ENCODE measurements at regions not wholly inside any gene's neighbourhood (a gene's known extent, or its start where the extent isn't known, plus 50 kb on each side); places are given as distances from the start of the nearest gene placed in this dataset.

- DNase-seq (ENCODE audit: extremely low read depth in 1 of 2, low read depth in 1 of 2), result no peak
Measured at GRCh38 chr21:41037936-41038335, 130.0 kb upstream of the BACE2 start.

GRCh38 chr21:41043014-41043413 is 124.9 kb upstream of the BACE2 start:
- DNase-seq (ENCODE audit: extremely low read depth in 1 of 2, low read depth in 1 of 2), result no peak

DNA sequence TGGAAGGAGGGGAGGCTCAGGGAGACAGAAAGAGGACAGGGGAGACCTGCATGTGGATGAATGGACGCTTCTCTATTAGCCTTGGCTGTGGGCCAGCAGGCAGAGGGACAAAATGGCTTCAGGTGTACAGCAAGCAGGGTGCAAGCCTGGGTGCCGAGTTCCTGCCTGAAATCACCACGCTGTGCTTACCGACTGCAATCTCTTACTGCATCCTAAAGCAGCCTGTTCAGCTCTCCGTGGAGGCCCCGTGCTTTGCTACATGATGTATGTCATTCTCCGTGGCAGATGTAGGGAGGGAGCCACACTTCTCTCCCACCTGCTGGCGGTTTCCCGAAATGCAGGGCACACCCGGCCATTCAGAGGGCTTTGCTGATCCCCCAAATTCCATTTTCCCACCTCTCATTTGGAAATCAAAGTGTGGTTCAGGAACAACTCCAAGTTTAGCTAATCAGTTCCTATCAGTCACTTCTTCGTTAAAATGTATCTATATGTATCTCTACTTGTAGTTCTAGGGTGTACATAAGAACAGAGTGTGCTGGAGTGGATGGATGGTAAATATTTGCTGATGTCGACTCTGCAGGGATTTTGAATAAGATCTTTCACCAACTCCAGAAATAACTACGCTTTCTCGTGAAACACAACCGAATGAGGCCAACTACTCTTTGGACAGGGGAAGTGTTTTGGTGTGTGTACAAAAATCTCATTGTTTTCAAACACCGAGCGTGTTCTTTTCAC is 122.3 kb upstream of the BACE2 start:
- no peak for DNase-seq (ENCODE audit: extremely low read depth in 1 of 2, low read depth in 1 of 2)

GRCh38 chr21:41048145-41048544 is 119.8 kb upstream of the BACE2 start:
- no peak for DNase-seq (ENCODE audit: extremely low read depth in 1 of 2, low read depth in 1 of 2)

DNA sequence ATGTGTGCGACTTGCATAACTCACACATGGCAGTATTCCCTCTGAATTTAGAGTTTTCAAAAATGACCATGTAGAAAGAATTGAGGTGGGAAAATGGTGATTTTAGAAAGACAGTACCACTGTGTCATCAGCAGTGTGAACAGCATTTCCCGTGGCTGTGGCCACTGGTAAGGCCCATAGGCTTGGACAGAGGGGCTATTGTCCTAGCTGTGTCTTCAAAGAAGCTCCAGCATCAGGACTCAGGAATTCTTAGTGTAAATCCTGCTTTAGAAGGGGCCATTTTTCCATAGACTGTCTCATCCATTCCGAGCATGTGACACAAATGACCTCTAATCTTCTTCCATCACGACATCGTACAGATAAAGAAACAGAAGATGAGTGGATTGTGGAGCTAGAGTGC is 119.3 kb upstream of the BACE2 start:
- no peak for DNase-seq (ENCODE audit: extremely low read depth in 1 of 2, low read depth in 1 of 2)

- DNase-seq (ENCODE audit: extremely low read depth in 1 of 2, low read depth in 1 of 2), result no peak
Measured at GRCh38 chr21:41052820-41053555, 115.0 kb upstream of the BACE2 start.

- no peak for DNase-seq (ENCODE audit: extremely low read depth in 1 of 2, low read depth in 1 of 2)
Measured at GRCh38 chr21:41054018-41054578, 113.9 kb upstream of the BACE2 start.

DNA sequence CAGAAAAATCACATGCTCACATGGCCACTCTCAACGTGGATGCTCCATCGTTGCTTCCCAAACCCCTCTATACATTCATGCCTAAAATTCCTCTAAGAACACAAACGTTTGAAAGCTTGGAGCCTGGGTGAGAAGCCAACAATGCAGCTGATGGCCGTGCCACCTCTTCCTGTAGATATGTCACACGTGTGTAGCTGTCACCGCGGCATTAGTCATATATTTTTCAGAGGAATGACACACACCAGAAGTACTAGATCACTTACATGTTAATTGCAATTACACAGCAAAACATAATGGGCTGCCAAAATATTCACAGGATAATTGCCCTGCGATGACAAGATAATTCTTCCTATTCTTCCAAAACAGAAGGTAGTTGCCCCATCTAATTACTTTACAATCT is 112.7 kb upstream of the BACE2 start:
- no peak for DNase-seq (ENCODE audit: extremely low read depth in 1 of 2, low read depth in 1 of 2)

- no peak for DNase-seq (ENCODE audit: extremely low read depth in 1 of 2, low read depth in 1 of 2)
Measured at GRCh38 chr21:41059871-41060270, 108.1 kb upstream of the BACE2 start.

DNA sequence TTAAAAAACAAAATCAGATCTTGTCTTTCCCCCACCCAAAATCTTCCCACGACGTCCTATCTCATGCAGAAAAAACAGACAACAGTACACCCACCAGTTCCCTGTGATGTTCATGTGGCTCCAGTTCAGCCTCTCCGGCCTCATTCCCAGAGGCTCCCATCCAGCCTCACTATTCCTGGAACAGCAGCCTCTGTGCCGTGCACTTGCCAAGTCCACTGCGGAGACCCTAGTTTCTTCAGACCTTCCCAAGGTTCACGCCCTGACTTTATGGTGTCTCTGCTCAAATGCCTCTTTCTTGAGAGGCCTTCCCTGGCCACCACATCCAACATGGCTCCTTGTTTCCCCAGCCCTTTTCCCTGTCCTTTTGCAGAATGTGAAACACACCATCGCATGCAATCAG is 106.3 kb upstream of the BACE2 start:
- no peak for DNase-seq (ENCODE audit: extremely low read depth in 1 of 2, low read depth in 1 of 2)

GRCh38 chr21:41064334-41064791 is 103.6 kb upstream of the BACE2 start:
- DNase-seq (ENCODE audit: extremely low read depth in 1 of 2, low read depth in 1 of 2), result no peak

DNA sequence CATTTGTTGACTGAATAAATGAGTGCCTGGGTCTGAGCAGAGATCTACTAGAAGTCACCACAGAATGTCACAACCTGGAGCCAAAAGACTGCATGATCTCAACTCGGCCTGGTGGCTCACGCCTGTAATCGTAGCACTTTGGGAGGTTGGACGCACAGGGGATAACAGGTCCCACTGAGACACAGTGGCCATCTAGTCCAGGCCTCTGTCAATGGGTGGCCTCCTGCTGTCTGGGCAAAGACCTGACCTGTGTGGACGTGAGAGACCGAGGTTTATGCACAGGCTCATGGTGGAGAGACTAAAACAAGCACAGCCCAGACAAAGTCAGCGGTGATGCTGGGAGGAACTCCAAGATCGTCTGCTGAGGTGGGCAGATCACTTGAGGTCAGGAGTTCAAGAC is 103.0 kb upstream of the BACE2 start:
- no peak for DNase-seq (ENCODE audit: extremely low read depth in 1 of 2, low read depth in 1 of 2)

- no peak for DNase-seq (ENCODE audit: extremely low read depth in 1 of 2, low read depth in 1 of 2)
Measured at GRCh38 chr21:41065539-41065938, 102.4 kb upstream of the BACE2 start.

DNA sequence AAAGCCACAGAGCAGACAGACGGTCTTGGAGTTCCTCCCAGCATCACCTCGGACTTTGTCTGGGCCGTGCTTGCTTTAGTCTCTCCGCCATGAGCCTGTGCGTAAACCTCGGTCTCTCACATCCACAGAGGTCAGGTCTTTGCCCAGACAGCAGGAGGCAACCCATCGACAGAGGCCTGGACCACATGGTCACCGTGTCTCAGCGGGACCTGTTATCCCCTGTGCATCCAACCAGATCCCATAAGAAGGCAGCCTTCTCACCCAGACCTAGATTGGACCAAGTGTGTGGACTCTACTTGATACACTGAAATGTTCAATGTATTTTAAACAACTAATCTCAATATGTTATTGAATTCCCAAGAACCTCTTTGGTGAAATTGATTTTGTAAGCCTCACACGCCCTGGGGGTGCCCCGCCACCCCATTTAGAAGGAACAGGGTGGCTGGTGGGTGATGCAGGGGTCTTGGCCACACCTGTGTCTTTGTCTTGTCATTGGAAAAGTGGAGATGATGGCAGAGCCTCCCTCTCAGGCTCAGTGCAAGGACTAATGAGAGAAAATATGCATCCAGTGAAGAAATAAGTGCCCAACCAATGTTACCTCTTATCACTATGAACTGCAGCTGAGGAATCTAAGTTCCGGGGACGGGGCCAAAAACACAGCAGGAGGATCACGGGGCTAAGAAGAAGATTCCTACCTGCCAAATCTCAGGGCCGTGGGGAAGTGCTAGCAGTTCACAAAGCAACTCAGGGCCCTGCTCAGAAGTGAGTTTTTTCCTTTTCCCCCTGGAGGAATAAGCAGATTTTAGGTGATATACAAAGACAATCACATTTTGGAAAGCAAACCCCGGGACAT is 101.6 kb upstream of the BACE2 start:
- DNase-seq (ENCODE audit: extremely low read depth in 1 of 2, low read depth in 1 of 2), result no peak

DNA sequence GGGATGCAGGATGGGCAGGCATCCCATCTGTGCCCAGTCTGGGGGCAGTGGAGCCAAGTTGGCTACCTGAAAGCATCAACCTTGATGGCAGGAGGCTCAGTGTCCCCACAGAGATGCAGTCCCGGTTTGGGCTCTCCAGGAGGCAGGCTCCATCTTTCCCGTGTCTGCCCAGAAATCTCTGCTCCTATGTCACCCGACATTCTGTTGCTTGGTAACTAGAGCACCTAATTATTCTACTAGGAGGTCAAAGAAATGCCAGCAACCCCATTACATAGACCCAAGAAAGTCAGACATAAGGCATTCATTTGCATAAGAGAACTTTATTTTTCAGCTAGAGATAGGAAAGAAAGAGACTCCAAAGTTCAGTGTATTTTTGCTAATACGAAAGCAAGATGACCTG is 100.3 kb upstream of the BACE2 start:
- DNase-seq (ENCODE audit: extremely low read depth in 1 of 2, low read depth in 1 of 2), result no peak

- DNase-seq (ENCODE audit: extremely low read depth in 1 of 2, low read depth in 1 of 2), result no peak
Measured at GRCh38 chr21:41068496-41068895, 99.5 kb upstream of the BACE2 start.

- DNase-seq (ENCODE audit: extremely low read depth in 1 of 2, low read depth in 1 of 2), result peak; percentile 43 to 58
Measured at GRCh38 chr21:41068967-41069642, 98.9 kb upstream of the BACE2 start.

DNA sequence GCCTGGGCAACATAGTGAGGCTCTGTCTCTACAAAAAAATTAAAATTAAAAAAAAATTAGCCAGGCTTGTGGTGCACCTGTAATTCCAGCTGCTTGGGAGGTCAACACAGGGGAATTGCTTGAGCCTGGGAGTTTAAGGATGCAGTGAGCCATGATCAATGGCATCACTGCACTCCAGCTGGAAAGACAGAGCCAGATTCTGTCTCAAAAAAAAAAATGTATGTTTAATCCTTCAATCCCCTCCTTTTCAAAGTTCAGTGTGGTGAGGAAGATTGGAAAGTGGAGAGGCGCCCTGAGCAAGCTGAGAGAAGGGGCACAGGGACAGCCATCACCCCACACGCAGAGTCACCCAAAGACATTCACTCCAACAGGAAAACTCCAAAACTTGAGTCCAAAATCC is 97.7 kb upstream of the BACE2 start:
- DNase-seq (ENCODE audit: extremely low read depth in 1 of 2, low read depth in 1 of 2), result no peak

- DNase-seq (ENCODE audit: extremely low read depth in 1 of 2, low read depth in 1 of 2), result no peak
Measured at GRCh38 chr21:41071258-41072171, 96.4 kb upstream of the BACE2 start.

DNA sequence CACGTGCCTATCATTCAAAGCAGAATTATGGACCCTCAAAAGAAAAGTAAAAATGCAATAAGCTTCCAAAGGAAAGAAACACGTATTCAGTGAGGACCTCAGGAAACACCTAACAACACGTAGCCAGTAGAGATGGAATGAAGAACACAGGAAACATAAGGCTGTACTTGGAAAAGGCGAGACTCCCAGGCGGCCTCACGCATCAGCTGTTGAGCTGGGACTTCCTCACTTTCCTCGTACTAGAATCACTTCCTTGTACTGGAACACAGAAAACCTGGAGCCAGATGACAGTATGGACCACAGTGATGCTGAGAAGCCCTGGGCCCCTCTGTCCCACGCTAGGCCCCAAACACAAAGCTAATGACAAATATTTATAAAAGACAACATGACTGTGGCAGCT is 94.4 kb upstream of the BACE2 start:
- no peak for DNase-seq (ENCODE audit: extremely low read depth in 1 of 2, low read depth in 1 of 2)
